NCI-H460 (cell line): ENCODE measurements at regions not wholly inside any gene's neighbourhood (a gene's known extent, or its start where the extent isn't known, plus 50 kb on each side); places are given as distances from the start of the nearest gene placed in this dataset.
"Not testable (repeated sequence)": the region's sequence is repeated elsewhere in the genome, so short reads cannot be mapped to it uniquely, and the experiment has no call there.

Experiments used
- DNase-seq: peaks from one replicate; pipeline ENCODE4 v3.0.0-alpha.2; 2016; ENCODE audit warnings: low read depth; ENCODE audit errors: extremely low read depth

- no peak for DNase-seq
Observed at GRCh38 chr4:169899295-169899694, 126.9 kb downstream of the MFAP3L start.

- no peak for DNase-seq
Observed at GRCh38 chr4:169898095-169898494, 128.1 kb downstream of the MFAP3L start.

GRCh38 chr4:169894767-169895166, 131.4 kb downstream of the MFAP3L start:
- DNase-seq, result not testable (repeated sequence)

- no peak for DNase-seq
Observed at GRCh38 chr4:169885893-169886292, 128.1 kb upstream of the HPF1 start.

- no peak for DNase-seq
Observed at GRCh38 chr4:169881769-169882168, 124.0 kb upstream of the HPF1 start.

- DNase-seq, result no peak
Observed at GRCh38 chr4:169870507-169870906, 112.8 kb upstream of the HPF1 start.

GRCh38 chr4:169869490-169869889, 111.7 kb upstream of the HPF1 start:
- DNase-seq, result no peak

- no peak for DNase-seq
Observed at GRCh38 chr4:169861593-169861992, 103.8 kb upstream of the HPF1 start.

- DNase-seq, result no peak
Observed at GRCh38 chr4:169859366-169860216, 101.8 kb upstream of the HPF1 start.

- no peak for DNase-seq
Observed at GRCh38 chr4:169854090-169854489, 96.3 kb upstream of the HPF1 start.

- DNase-seq, result no peak
Observed at GRCh38 chr4:169852481-169852880, 94.7 kb upstream of the HPF1 start.

GRCh38 chr4:169851750-169852149, 94.0 kb upstream of the HPF1 start:
- no peak for DNase-seq

GRCh38 chr4:169849456-169849855, 91.7 kb upstream of the HPF1 start:
- DNase-seq, result no peak

- DNase-seq, result no peak
Observed at GRCh38 chr4:169848018-169848417, 90.3 kb upstream of the HPF1 start.

GRCh38 chr4:169847171-169847570, 89.4 kb upstream of the HPF1 start:
- DNase-seq, result no peak

GRCh38 chr4:169846396-169846795, 88.7 kb upstream of the HPF1 start:
- no peak for DNase-seq

- no peak for DNase-seq
Observed at GRCh38 chr4:169841776-169842175, 84.0 kb upstream of the HPF1 start.

GRCh38 chr4:169840554-169840953, 82.8 kb upstream of the HPF1 start:
- no peak for DNase-seq

- not testable (repeated sequence) for DNase-seq
Observed at GRCh38 chr4:169828329-169828728, 70.6 kb upstream of the HPF1 start.

GRCh38 chr4:169826634-169827187, 69.0 kb upstream of the HPF1 start:
- DNase-seq, result no peak

- peak; percentile 50 for DNase-seq
Observed at GRCh38 chr4:169823685-169824084, 65.9 kb upstream of the HPF1 start.

- no peak for DNase-seq
Observed at GRCh38 chr4:169821402-169821801, 63.7 kb upstream of the HPF1 start.
